ENCODE measurements at regions not wholly inside any gene's neighbourhood (a gene's known extent, or its start where the extent isn't known, plus 50 kb on each side); places are given as distances from the start of the nearest gene placed in this dataset.
A peak's percentile ranks its signal among the peaks of the same experiment; 100 is the strongest.

DNA sequence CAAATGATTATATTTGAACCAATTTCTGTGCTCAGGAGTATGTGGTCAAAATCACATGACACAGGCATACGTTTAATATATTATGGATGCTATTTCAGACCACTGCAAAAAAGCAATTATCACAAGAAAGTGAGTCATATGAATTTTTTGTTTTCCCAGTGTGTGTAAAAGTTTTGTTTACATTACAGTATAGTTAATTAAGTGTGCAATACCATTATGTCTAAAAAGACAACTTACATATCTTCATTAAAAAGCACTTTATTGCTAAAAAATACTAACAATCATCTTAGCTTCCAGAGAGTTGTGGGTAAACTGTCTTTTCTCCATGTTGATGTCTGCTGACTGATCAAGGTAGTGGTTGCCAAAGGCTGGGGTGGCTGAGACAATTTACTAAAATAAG, 347.2 kb upstream of the PCDH9 start:
- Histone ChIP-seq H2AFZ (ENCODE audit: low read length) (no peak overlapping the region), H3K27ac (ENCODE audit: low read length) (no peak overlapping the region), H3K36me3 (ENCODE audit: low read depth, low read length) (no peaks in the 10 kb centered on the region), H3K9me3 (ENCODE audit: low read length) (no peaks in the 10 kb centered on the region), H3F3A (ENCODE audit: low read length, unreplicated experiment) (no peaks in the 10 kb centered on the region), H3K27me3 (ENCODE audit: low read length) (no peaks in the 10 kb centered on the region), H4K20me1 (ENCODE audit: low read length) (no peaks in the 10 kb centered on the region), H3K79me2 (ENCODE audit: low read length) (no peaks in the 10 kb centered on the region), H3K4me3 (ENCODE audit: low read length) (no peak overlapping the region), H3K4me2 (ENCODE audit: low read length) (no peak overlapping the region), H3K9me2 (replicated peaks; ENCODE audit: low read length) (no peaks in the 10 kb centered on the region), H3K9ac (ENCODE audit: low read length) (no peak overlapping the region), H3K4me1 (ENCODE audit: insufficient read depth, low read length) (no peaks in the 10 kb centered on the region)
- no peak for DNase-seq
- no peak for TF ChIP-seq EZH2 (IDR thresholded peaks at IDR 0.05; ENCODE audit: low read length, unreplicated experiment)
- TF ChIP-seq, protein P1, sequence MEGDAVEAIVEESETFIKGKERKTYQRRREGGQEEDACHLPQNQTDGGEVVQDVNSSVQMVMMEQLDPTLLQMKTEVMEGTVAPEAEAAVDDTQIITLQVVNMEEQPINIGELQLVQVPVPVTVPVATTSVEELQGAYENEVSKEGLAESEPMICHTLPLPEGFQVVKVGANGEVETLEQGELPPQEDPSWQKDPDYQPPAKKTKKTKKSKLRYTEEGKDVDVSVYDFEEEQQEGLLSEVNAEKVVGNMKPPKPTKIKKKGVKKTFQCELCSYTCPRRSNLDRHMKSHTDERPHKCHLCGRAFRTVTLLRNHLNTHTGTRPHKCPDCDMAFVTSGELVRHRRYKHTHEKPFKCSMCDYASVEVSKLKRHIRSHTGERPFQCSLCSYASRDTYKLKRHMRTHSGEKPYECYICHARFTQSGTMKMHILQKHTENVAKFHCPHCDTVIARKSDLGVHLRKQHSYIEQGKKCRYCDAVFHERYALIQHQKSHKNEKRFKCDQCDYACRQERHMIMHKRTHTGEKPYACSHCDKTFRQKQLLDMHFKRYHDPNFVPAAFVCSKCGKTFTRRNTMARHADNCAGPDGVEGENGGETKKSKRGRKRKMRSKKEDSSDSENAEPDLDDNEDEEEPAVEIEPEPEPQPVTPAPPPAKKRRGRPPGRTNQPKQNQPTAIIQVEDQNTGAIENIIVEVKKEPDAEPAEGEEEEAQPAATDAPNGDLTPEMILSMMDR (conservative IDR thresholded peaks at IDR 0.05; ENCODE audit: low read depth, low read length): no peak
- no peak for TF ChIP-seq EZH2phosphoT487 (IDR thresholded peaks at IDR 0.05; ENCODE audit: borderline replicate concordance, low read length)
- POLR2A ChIA-PET (ENCODE audit: unreplicated experiment): no interaction called here
- no TSS peak for BruUV-seq (replicated peaks)
- no peak for ATAC-seq
- CTCF ChIA-PET: no interaction called here
- intact Hi-C loops (cut with micrococcal nuclease): no loop called here

DNA sequence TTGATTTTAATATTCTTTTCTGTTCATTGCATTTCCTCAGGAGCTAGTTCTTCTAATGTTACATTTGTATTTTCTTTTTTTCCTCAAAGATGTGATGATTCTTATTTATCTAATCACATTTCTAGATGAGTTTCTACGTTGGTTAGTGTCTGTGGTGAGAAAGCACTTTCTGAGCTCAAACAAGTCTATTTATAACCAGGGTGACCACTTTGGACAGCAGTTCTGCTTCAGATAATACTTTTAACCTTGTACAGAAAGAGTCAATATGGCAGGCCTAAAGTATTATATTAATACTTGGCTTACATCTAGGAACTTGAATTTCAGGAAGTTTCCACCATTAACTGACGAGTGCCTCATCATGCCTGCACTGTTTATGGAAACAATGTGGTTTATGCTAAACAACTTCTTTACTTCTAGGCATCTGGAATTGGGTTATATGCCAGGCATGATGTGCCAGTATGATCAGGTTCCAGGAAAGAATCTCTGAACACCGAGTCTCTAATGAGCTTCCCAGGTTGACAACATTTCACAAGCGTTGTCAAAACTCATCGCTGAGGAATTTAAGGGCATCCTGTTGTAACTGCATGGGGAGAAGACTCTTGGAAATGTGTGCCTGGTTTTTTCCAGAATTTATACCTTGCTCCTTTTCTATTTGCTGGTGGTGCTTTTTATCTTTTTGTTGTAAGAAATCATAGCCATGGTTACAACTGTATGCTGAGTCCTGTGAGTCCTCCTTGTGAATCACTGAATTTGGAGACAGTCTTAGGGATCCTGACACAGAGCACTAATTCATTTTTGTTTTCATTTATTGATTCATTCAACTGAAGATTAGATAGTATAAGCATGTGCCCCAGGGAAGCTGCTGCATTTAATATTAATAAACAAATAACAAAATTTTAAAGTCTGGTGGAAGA, 344.4 kb upstream of the PCDH9 start:
- TF ChIP-seq, protein P1 (conservative IDR thresholded peaks at IDR 0.05; ENCODE audit: low read depth, low read length): no peak
- TF ChIP-seq EZH2 (IDR thresholded peaks at IDR 0.05; ENCODE audit: low read length, unreplicated experiment): no peak
- no peak for TF ChIP-seq EZH2phosphoT487 (IDR thresholded peaks at IDR 0.05; ENCODE audit: borderline replicate concordance, low read length)
- intact Hi-C loops (cut with micrococcal nuclease): no loop called here
- Histone ChIP-seq H2AFZ (ENCODE audit: low read length) (peak overlapping the region; percentile 38; the same call in 1 of the 2 replicates), H3K9ac (ENCODE audit: low read length) (no peak overlapping the region), H3K27ac (ENCODE audit: low read length) (no peak overlapping the region), H3K79me2 (ENCODE audit: low read length) (no peaks in the 10 kb centered on the region), H3K4me3 (ENCODE audit: low read length) (no peak overlapping the region), H3K4me1 (ENCODE audit: insufficient read depth, low read length) (no peaks in the 10 kb centered on the region), H3K36me3 (ENCODE audit: low read depth, low read length) (no peaks in the 10 kb centered on the region), H3K27me3 (ENCODE audit: low read length) (no peaks in the 10 kb centered on the region), H3K9me3 (ENCODE audit: low read length) (no peaks in the 10 kb centered on the region), H3K4me2 (ENCODE audit: low read length) (no peak overlapping the region), H3K9me2 (replicated peaks; ENCODE audit: low read length) (no peaks in the 10 kb centered on the region), H3F3A (ENCODE audit: low read length, unreplicated experiment) (no peaks in the 10 kb centered on the region), H4K20me1 (ENCODE audit: low read length) (no peaks in the 10 kb centered on the region)
- DNase-seq (peak; percentile 51), ATAC-seq (no peak)
- ChIA-PET CTCF (no interaction called here), POLR2A (ENCODE audit: unreplicated experiment) (no interaction called here)
- BruUV-seq (replicated peaks): no TSS peak

DNA sequence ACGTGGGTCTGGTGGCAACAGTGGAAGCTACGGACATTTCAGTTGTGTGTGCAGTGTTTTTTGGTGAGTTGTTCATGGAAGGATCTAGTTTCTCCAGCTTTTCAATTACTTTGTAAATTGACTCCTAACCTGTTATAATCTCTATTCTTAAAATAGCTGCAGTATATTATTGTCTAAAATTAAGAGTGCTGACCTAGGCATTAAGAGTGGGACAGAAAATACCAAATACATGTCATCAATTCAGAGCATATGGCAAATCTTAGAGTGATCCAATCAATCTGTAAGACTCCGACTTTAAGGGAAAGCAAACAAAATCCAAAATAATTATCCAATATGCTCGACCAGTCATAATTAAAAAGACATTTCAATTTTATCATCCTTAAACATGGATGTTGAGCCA, 338.1 kb upstream of the PCDH9 start:
- Histone ChIP-seq H3F3A (ENCODE audit: low read length, unreplicated experiment) (no peaks in the 10 kb centered on the region), H3K36me3 (ENCODE audit: low read depth, low read length) (no peaks in the 10 kb centered on the region), H4K20me1 (ENCODE audit: low read length) (no peaks in the 10 kb centered on the region), H2AFZ (ENCODE audit: low read length) (no peak overlapping the region), H3K79me2 (ENCODE audit: low read length) (no peaks in the 10 kb centered on the region), H3K9me3 (ENCODE audit: low read length) (no peaks in the 10 kb centered on the region), H3K9ac (ENCODE audit: low read length) (no peak overlapping the region), H3K9me2 (replicated peaks; ENCODE audit: low read length) (no peaks in the 10 kb centered on the region), H3K4me3 (ENCODE audit: low read length) (no peak overlapping the region), H3K27ac (ENCODE audit: low read length) (no peak overlapping the region), H3K27me3 (ENCODE audit: low read length) (no peaks in the 10 kb centered on the region), H3K4me1 (ENCODE audit: insufficient read depth, low read length) (no peaks in the 10 kb centered on the region), H3K4me2 (ENCODE audit: low read length) (no peak overlapping the region)
- DNase-seq (no peak), ATAC-seq (no peak)
- CTCF ChIA-PET: no interaction called here
- POLR2A ChIA-PET (ENCODE audit: unreplicated experiment): no interaction called here
- no TSS peak for BruUV-seq (replicated peaks)
- no peak for TF ChIP-seq EZH2 (IDR thresholded peaks at IDR 0.05; ENCODE audit: low read length, unreplicated experiment)
- TF ChIP-seq, protein P1 (conservative IDR thresholded peaks at IDR 0.05; ENCODE audit: low read depth, low read length): no peak
- TF ChIP-seq EZH2phosphoT487 (IDR thresholded peaks at IDR 0.05; ENCODE audit: borderline replicate concordance, low read length): no peak
- intact Hi-C loops (cut with micrococcal nuclease): no loop called here

Measured in PC-3 (cell line).